GM19463 (cell line): ENCODE measurements at regions not wholly inside any gene's neighbourhood (a gene's known extent, or its start where the extent isn't known, plus 50 kb on each side); places are given as distances from the start of the nearest gene placed in this dataset.

ENCODE experiments used
- ATAC-seq: cut with Tn5 transposase; IDR thresholded peaks from one replicate; pipeline ENCODE4 v1.9.1; 2021; ENCODE audit warnings: mild to moderate bottlenecking, moderate library complexity; ENCODE audit not compliant: unreplicated experiment

DNA sequence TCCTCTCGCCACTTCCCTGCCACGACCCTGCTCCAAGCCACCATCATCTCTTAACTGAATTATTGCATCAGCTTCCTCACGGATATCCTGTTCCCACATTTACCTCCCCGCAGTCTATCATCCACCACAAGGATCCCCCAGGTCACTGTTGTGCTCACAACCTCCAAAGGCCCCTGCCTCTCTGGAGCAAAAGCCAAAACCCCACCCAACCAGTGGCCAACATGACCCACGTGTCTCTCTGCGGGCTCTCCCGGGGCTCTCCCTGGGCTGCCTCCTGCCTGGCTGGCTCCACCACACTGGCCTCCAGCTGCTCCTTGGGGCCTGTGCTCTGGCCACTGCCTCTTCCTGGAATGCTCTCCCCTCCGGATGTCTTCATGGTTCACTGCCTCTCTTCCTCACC, 809.3 kb downstream of the UQCRFS1 start:
- no peak for ATAC-seq

GRCh38 chr19:28402701-28403290, 810.2 kb downstream of the UQCRFS1 start:
- no peak for ATAC-seq

DNA sequence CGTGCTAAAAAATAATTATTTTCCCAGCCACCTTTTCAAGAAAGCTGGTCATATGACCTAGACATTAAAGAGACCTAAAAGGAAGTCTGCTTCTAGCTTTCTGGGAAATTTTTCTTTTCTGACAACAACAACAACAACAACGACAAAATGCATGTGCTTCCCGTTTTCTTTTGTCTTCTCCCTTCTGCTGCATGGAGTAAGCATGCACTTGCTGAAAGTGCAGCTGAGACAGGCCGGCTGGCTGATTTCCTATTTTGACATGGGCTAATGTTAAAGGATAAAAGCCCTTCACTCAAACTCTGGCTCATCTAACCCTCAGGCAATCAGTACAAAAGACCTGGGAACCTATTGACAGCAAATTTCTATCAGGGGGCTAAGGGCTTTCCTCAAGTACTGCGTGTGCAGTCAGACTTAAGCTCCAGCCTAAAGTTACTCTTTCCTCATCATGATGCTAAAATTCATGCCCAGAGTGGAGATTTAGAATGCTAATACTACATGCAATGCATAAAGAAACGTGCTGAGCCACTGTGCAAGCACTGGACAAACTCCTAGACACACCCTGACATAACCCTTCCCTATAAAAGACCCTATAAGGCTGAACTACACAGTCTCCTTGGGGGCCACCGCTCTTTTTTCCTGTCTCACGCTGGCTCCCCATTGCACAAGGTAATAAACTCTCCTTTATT, 811.1 kb downstream of the UQCRFS1 start:
- no peak for ATAC-seq

GRCh38 chr19:28400953-28401671, 811.8 kb downstream of the UQCRFS1 start:
- ATAC-seq, result no peak

- ATAC-seq, result no peak
Measured at GRCh38 chr19:28399187-28399586, 813.8 kb downstream of the UQCRFS1 start.

DNA sequence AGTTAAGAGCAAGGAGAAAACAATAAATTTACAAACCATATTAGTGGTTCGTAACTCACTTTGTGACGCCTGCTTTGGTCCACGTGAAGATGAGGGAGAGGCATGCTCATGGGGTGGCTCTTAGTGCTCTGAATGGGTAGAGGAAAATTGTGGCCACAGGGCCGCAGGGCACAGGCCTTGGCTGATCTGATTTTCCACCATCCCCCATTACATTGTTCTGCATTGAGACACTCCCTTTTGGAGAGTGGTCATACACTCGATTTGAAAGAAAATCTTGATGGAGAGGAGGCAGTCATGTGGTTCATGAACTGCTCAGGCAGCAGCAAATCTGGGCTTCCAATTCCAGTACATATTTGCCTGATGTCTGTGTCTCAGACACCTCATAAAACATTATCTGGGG, 815.2 kb downstream of the UQCRFS1 start:
- ATAC-seq, result no peak

- ATAC-seq, result no peak
Measured at GRCh38 chr19:28397306-28397705, 815.6 kb downstream of the UQCRFS1 start.

DNA sequence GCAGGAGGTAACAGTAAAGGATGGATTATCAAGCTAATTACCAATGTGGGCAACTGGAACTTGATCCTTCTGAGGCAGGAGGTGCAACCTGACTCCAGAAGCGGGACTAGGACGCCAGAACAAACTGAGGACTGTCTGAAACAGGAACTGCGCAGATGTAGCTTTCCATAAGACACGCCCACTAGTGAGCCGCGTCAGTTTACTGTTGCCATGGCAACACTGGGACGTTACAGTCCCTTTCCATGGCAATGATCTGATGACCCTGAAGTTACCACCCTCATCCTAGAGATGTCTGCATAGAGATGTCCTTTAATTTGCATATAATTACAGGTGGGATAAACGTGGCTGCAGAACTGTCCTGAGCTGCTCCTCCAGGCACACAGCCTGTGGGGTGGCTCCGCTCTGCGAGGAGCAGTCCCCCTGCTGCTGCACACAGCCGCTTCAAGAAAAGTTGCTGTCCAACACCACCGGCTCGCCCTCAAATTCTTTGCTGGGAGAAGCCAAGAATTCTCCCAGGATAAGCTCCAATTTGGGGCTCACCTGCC, 816.6 kb downstream of the UQCRFS1 start:
- no peak for ATAC-seq

DNA sequence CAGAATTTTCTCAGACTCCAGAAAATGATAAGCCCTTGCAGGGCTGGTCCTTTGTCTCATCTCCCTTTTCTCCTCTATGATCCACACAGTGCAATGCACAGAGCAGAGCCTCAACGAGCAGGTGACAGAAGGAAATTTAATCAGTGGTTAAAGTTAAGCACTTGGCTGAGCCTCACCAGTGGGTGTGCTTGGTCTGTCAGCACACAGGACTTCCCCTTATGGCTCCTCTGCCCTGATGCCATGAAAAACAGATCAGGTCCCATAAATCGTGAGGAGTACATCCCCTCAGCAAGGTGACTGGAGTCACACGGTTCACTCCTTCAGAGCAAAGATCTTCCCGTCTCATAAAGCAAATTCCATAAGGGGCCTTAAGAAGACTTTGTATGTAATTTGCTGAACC, 818.2 kb downstream of the UQCRFS1 start:
- no peak for ATAC-seq

DNA sequence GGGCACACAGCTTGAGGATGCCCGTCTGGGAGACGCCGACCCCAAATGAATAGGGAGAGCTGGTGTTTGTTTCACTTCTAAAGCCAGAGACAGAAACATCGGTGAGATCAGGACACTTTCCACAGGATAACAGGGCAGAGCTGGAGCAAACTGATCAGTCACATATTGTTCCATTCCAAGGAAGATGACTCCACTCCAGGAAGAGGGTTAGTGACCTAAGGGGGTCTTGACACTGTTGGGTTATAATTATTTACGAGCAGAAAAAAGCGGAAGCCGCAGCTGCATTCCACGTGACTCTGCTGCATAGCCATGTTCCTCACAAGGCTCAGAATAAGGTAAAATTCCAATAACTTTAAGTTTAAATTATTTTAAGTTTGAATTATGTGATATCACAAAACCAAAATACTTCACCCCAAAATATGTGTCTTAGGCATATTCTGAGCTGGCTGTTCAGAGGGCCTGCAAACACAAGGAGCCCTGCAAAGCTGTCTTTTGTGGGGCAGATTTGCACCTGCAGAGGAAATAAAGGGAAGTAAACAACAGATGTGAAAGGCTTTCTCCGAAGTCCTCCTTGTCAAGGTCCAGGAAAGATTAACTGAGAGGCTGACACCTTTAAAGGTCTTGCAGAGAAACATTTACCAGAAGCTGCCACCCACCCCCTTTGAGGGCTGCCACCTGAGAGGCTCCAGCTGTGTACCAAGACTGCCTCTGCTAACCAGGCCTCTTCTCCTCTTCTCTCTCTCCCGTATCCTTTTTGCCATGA, 819.2 kb downstream of the UQCRFS1 start:
- ATAC-seq, result no peak

DNA sequence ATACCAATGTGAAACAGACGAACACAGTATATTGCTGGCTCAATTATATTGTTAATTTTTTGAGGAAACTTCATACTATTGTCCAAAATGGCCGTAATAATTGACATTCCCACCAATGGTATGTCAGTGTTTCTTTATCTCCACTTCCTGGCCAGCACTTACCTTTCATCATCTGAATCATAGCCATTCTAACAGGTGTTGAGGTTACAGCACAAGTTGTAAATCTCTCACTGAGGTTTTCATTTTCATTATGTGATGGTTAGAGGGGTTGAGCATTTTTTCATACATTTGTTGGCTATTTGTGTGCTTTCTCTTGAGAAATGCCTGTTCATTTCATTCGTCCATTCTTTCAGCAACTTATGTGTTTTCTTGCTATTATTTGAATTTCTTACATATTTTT, 824.0 kb downstream of the UQCRFS1 start:
- no peak for ATAC-seq

- no peak for ATAC-seq
Measured at GRCh38 chr19:28387507-28387906, 825.4 kb downstream of the UQCRFS1 start.

- ATAC-seq, result no peak
Measured at GRCh38 chr19:28386470-28386869, 826.5 kb downstream of the UQCRFS1 start.

GRCh38 chr19:28386066-28386465, 826.9 kb downstream of the UQCRFS1 start:
- ATAC-seq, result no peak

DNA sequence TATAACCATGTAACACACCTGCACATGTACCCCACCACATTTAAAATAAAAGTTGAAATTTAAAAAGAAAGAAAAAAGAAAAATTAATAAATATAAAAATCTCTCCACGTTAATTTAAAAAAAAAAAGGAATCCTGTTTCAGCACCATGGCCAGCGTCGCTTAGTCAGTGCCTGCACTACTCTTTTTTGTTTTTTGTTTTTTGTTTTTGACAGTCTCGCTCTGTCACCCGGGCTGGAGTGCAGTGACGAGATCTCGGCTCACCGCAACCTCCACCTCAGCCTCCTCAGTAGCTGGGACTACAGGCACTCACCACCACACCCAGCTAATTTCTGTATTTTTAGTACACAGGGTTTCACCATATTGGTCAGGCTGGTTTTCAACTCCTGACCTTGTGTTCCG, 835.9 kb downstream of the UQCRFS1 start:
- ATAC-seq, result no peak

- no peak for ATAC-seq
Measured at GRCh38 chr19:28374971-28375370, 838.0 kb downstream of the UQCRFS1 start.

- no peak for ATAC-seq
Measured at GRCh38 chr19:28372576-28373247, 840.2 kb downstream of the UQCRFS1 start.

DNA sequence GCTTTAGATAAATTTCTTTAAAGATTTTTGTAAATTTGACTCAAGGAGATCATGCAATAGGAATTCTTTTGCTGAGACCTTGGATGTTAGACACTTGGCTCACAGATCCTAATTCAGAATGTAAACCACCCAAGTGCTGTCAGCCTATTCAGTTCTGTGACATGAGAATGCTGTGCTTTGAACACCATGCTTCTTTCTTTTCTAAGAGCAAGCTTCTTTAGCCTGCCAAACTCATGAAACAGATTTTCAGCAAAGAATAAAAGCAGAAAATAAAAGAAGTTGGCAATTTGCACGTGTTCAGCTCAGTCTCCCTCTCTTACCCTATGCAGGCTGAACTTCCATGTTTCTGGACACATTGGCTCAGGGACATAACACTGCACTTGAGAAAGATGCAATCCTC, 845.8 kb downstream of the UQCRFS1 start:
- no peak for ATAC-seq

DNA sequence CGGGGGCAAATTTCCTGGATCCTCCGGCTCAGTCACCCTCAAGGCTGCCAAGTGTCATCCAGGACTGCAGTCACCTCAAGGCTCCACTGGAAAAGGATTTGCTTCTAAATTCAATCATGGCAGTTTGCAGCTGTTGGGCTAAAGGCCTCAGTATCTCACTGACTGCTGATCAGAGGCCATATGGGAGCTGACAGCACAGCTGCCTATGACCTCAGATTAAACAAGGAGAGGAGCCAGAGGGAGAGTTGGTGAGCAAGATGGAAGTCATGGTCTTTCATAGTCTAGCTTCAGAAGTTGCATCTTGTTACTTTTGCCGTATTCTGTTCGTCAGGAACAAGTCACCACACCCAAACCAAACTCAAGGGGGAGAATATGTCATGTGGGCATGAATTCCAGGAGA, 849.7 kb downstream of the UQCRFS1 start:
- ATAC-seq, result no peak
